ENCODE measurements at regions not wholly inside any gene's neighbourhood (a gene's known extent, or its start where the extent isn't known, plus 50 kb on each side); places are given as distances from the start of the nearest gene placed in this dataset.

DNA sequence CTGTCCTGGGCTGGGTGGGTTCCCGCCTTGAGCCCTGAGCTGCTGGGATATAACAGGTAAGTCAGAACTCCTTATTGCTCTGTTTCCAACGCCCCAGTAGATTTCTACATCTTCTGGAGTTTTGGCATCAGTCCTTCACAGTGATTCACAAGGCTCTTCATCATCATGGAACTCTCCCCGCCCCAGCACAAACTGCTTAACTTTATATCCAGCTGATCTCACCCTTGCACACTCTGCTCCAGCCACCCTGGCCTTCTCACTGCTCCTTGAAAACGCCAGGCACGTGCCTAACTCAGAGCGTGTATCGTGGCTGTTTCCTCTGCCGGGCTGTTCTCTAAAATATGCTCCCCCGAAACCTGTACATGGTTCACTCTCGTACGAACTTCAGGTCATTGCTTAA lies 264.9 kb downstream of the NOVA1 start:
- no peaks in the 10 kb centered on the region for H3K4me1 ChIP-seq (ENCODE audit: control insufficient read depth, low read length)
- H3K9me3 ChIP-seq (ENCODE audit: control insufficient read depth, insufficient read depth, low read length), result no peaks in the 10 kb centered on the region
- H3K27me3 ChIP-seq (ENCODE audit: control insufficient read depth, low read length), result no peaks in the 10 kb centered on the region
- H4K20me1 ChIP-seq (ENCODE audit: control insufficient read depth, insufficient read depth, low read depth, low read length), result no peaks in the 10 kb centered on the region
- no peaks in the 10 kb centered on the region for H3K9me2 ChIP-seq (replicated peaks; ENCODE audit: control insufficient read depth, low read length)
- no peaks in the 10 kb centered on the region for H3F3A ChIP-seq (ENCODE audit: control insufficient read depth, insufficient read depth)
- H3K36me3 ChIP-seq (ENCODE audit: control insufficient read depth, low read length), result no peaks in the 10 kb centered on the region
- no peak for TF ChIP-seq EZH2phosphoT487 (IDR thresholded peaks at IDR 0.05; ENCODE audit: borderline replicate concordance, low read length)
- TF ChIP-seq, protein P1, sequence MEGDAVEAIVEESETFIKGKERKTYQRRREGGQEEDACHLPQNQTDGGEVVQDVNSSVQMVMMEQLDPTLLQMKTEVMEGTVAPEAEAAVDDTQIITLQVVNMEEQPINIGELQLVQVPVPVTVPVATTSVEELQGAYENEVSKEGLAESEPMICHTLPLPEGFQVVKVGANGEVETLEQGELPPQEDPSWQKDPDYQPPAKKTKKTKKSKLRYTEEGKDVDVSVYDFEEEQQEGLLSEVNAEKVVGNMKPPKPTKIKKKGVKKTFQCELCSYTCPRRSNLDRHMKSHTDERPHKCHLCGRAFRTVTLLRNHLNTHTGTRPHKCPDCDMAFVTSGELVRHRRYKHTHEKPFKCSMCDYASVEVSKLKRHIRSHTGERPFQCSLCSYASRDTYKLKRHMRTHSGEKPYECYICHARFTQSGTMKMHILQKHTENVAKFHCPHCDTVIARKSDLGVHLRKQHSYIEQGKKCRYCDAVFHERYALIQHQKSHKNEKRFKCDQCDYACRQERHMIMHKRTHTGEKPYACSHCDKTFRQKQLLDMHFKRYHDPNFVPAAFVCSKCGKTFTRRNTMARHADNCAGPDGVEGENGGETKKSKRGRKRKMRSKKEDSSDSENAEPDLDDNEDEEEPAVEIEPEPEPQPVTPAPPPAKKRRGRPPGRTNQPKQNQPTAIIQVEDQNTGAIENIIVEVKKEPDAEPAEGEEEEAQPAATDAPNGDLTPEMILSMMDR (IDR thresholded peaks at IDR 0.05; ENCODE audit: low read depth, low read length, poor library complexity, severe bottlenecking), result no peak
- no peaks in the 10 kb centered on the region for H3K79me2 ChIP-seq (ENCODE audit: control insufficient read depth, low read length)
- H3K4me3 ChIP-seq (ENCODE audit: low read length), result no peak overlapping the region
- H3K27ac ChIP-seq (ENCODE audit: low read depth, low read length), result no peak overlapping the region
- no peak overlapping the region for H3K4me2 ChIP-seq (ENCODE audit: low read length)

DNA sequence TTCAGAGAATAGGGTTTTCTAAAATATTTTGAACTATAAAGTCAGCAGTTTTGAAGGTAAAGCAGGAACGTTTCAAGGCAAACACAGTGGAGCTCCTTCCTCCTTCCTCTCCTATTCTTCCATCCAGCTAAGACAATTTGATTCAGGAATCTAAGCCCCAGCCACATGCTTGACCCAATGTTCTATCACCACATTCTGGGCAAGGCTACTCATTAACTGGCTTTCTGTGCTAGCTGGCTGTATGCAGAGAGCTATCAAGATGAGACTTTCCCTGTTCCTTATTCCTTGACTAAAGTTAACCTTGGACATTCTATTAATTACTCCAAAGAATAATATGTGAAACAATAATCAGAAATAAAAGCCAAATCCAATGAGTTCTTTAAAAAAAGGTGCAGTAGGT lies 266.9 kb downstream of the NOVA1 start:
- Histone ChIP-seq H3K27ac (ENCODE audit: low read depth, low read length) (no peak overlapping the region), H3F3A (ENCODE audit: control insufficient read depth, insufficient read depth) (no peaks in the 10 kb centered on the region), H3K9me3 (ENCODE audit: control insufficient read depth, insufficient read depth, low read length) (no peaks in the 10 kb centered on the region), H3K36me3 (ENCODE audit: control insufficient read depth, low read length) (no peaks in the 10 kb centered on the region), H3K4me2 (ENCODE audit: low read length) (no peak overlapping the region), H3K27me3 (ENCODE audit: control insufficient read depth, low read length) (no peaks in the 10 kb centered on the region), H4K20me1 (ENCODE audit: control insufficient read depth, insufficient read depth, low read depth, low read length) (no peaks in the 10 kb centered on the region), H3K4me1 (ENCODE audit: control insufficient read depth, low read length) (no peaks in the 10 kb centered on the region), H3K9me2 (replicated peaks; ENCODE audit: control insufficient read depth, low read length) (no peaks in the 10 kb centered on the region), H3K4me3 (ENCODE audit: low read length) (no peak overlapping the region), H3K79me2 (ENCODE audit: control insufficient read depth, low read length) (no peaks in the 10 kb centered on the region)
- TF ChIP-seq, protein P1 (IDR thresholded peaks at IDR 0.05; ENCODE audit: low read depth, low read length, poor library complexity, severe bottlenecking), result no peak
- no peak for TF ChIP-seq EZH2phosphoT487 (IDR thresholded peaks at IDR 0.05; ENCODE audit: borderline replicate concordance, low read length)

DNA sequence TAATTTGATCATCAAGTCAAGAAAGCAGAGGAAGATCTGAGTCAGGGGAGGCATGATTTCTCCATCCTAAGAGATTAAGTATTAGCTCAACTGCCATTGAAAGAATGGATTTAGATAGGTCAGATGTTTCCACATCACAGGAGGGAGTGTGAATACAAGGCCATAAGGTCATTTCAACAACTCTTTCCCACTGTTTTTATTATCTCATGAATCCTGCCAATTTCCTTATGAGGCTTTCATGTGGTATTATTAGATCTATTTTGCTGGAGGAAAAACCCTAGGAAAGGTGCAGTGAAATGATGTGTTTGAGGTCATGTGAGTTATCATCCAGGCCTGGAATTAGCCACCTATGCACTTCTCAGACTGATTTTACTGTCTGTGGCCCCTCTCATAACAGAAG lies 269.0 kb downstream of the NOVA1 start:
- Histone ChIP-seq H4K20me1 (ENCODE audit: control insufficient read depth, insufficient read depth, low read depth, low read length) (no peaks in the 10 kb centered on the region), H3K4me1 (ENCODE audit: control insufficient read depth, low read length) (no peaks in the 10 kb centered on the region), H3K79me2 (ENCODE audit: control insufficient read depth, low read length) (no peaks in the 10 kb centered on the region), H3F3A (ENCODE audit: control insufficient read depth, insufficient read depth) (no peaks in the 10 kb centered on the region), H3K9me3 (ENCODE audit: control insufficient read depth, insufficient read depth, low read length) (no peaks in the 10 kb centered on the region), H3K36me3 (ENCODE audit: control insufficient read depth, low read length) (no peaks in the 10 kb centered on the region), H3K9me2 (replicated peaks; ENCODE audit: control insufficient read depth, low read length) (no peaks in the 10 kb centered on the region), H3K27me3 (ENCODE audit: control insufficient read depth, low read length) (no peaks in the 10 kb centered on the region), H3K27ac (ENCODE audit: low read depth, low read length) (no peak overlapping the region), H3K4me3 (ENCODE audit: low read length) (no peak overlapping the region), H3K4me2 (ENCODE audit: low read length) (no peak overlapping the region)
- TF ChIP-seq, protein P1 (IDR thresholded peaks at IDR 0.05; ENCODE audit: low read depth, low read length, poor library complexity, severe bottlenecking), result no peak
- no peak for TF ChIP-seq EZH2phosphoT487 (IDR thresholded peaks at IDR 0.05; ENCODE audit: borderline replicate concordance, low read length)

DNA sequence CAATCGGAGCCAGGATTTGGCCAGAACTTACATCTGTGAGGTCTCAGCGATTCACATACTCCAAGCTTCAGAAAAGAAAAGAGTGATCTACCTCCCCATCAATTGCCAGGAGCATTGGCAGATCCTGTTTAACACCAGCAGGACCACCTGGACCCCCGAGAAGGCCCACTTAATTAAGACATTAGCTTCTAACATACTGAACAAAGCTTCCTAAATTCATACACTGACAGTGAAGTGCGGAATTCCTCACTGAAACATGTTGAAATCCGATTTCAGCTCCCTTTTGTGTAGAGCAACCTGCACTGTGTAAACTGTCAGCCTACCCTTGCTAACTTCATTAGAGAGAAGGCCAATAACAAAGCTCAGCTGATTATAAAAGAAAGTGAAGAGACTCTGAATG lies 274.0 kb downstream of the NOVA1 start:
- H3K27ac ChIP-seq (ENCODE audit: low read depth, low read length), result no peak overlapping the region
- no peaks in the 10 kb centered on the region for H3K4me1 ChIP-seq (ENCODE audit: control insufficient read depth, low read length)
- H3K9me3 ChIP-seq (ENCODE audit: control insufficient read depth, insufficient read depth, low read length), result 0 out of 2 replicates have a peak, but pooled peaks cover 3% of the 10 kb centered on the region
- H3K4me3 ChIP-seq (ENCODE audit: low read length), result no peak overlapping the region
- H3K9me2 ChIP-seq (replicated peaks; ENCODE audit: control insufficient read depth, low read length), result no peaks in the 10 kb centered on the region
- no peak overlapping the region for H3K4me2 ChIP-seq (ENCODE audit: low read length)
- H4K20me1 ChIP-seq (ENCODE audit: control insufficient read depth, insufficient read depth, low read depth, low read length), result no peaks in the 10 kb centered on the region
- H3F3A ChIP-seq (ENCODE audit: control insufficient read depth, insufficient read depth), result no peaks in the 10 kb centered on the region
- H3K36me3 ChIP-seq (ENCODE audit: control insufficient read depth, low read length), result no peaks in the 10 kb centered on the region
- H3K27me3 ChIP-seq (ENCODE audit: control insufficient read depth, low read length), result no peaks in the 10 kb centered on the region
- H3K79me2 ChIP-seq (ENCODE audit: control insufficient read depth, low read length), result no peaks in the 10 kb centered on the region
- TF ChIP-seq, protein P1 (IDR thresholded peaks at IDR 0.05; ENCODE audit: low read depth, low read length, poor library complexity, severe bottlenecking), result no peak
- TF ChIP-seq EZH2phosphoT487 (IDR thresholded peaks at IDR 0.05; ENCODE audit: borderline replicate concordance, low read length), result no peak

All from DOHH2 (cell line).